ENCODE measurements at regions not wholly inside any gene's neighbourhood (a gene's known extent, or its start where the extent isn't known, plus 50 kb on each side); places are given as distances from the start of the nearest gene placed in this dataset.

DNA sequence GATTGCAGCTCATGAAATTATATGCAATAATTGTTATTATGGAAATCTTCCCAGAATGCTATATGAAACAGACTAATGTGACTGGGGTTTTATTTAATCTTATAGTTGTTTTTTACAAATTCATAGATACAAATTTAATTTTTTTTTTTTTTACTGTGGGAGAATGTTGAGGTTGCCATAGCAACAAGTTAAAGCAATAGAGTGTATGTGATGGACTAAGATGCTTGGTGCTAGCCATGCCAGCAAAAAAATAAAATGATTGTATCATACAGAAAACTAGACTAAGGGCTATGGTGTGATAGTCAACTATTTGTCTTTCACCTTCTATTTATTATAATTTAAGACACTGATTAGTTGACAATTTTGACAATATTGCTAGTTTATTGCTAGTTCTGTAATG lies 163.2 kb upstream of the BLID start:
- POLR2A ChIA-PET = no interaction called here
- Mint-ChIP-seq H3K9me3 (no peaks in the 10 kb centered on the region), H3K4me1 (no peaks in the 10 kb centered on the region), H3K36me3 (no peaks in the 10 kb centered on the region), H3K27ac (no peak overlapping the region), H3K27me3 (no peaks in the 10 kb centered on the region), H3K4me3 (no peak overlapping the region)
- ATAC-seq (ENCODE audit: low read depth) (no peak), DNase-seq (no peak)

DNA sequence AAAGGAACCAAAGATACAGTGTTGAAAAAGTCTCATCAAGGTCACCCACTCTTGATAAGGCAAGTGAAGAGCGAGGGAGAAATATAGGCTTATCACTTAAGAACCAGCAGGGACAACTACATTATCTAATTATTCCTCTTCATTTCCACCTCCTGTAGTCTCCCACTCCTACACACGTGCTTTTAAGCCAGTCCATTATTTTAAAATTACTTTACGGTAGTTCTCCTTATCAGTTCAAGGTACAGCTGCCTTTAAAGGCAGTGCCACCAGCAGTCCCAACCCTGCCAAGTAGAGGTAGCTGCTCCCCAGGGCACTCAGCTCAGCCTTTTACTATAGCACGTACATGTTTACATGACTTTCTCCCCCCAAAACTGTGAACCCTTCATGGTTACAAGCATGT lies 161.5 kb upstream of the BLID start:
- Mint-ChIP-seq H3K27ac (no peak overlapping the region), H3K9me3 (no peaks in the 10 kb centered on the region), H3K27me3 (no peaks in the 10 kb centered on the region), H3K36me3 (no peaks in the 10 kb centered on the region), H3K4me3 (no peak overlapping the region), H3K4me1 (no peaks in the 10 kb centered on the region)
- no peak for DNase-seq
- no peak for ATAC-seq (ENCODE audit: low read depth)
- POLR2A ChIA-PET = no interaction called here

DNA sequence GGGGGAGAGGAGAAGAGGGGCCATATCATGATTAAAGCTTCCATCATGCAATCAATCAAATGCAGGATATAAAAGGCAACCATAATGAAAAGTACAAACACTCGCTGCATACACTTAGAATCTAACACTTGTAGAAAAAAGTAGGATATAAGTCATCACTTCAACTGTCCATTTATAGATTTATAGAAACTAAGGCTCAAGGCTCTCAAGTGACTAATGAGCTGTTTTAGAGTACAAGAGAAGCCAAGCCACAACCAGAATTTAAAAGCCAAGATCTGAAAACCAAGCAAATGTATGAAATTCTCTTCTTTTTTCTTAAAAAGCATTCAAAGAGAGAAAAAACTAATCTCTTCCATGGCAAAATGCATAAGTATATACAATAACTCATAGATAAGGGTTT lies 160.2 kb upstream of the BLID start:
- no peaks in the 10 kb centered on the region for H3K4me1 Mint-ChIP-seq
- DNase-seq (no peak), ATAC-seq (ENCODE audit: low read depth) (no peak)
- H3K9me3 Mint-ChIP-seq = no peaks in the 10 kb centered on the region
- H3K27me3 Mint-ChIP-seq = no peaks in the 10 kb centered on the region
- no peak overlapping the region for H3K27ac Mint-ChIP-seq
- H3K4me3 Mint-ChIP-seq = no peak overlapping the region
- POLR2A ChIA-PET = no interaction called here
- H3K36me3 Mint-ChIP-seq = no peaks in the 10 kb centered on the region

DNA sequence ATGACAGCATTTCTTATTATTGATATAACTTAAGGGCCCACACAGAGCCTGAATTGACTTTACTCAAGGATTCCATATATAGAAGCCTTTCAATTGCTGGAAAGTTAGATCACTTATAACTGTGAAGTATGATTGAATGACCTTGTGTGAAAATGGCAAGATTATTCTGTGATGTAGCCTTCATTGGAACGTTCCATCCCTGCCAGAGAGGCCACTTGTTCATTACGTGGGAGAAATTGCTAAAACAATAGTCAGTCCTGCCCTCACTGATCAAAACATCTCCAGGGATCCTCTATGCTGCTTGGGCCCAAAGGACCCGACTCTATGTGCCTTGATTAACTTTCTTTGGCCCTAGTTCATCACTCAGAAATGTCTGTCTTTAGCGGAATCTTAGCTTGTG lies 159.5 kb upstream of the BLID start:
- H3K9me3 Mint-ChIP-seq = no peaks in the 10 kb centered on the region
- H3K4me1 Mint-ChIP-seq = no peaks in the 10 kb centered on the region
- H3K27ac Mint-ChIP-seq = no peak overlapping the region
- no peak overlapping the region for H3K4me3 Mint-ChIP-seq
- ATAC-seq (ENCODE audit: low read depth) = no peak
- H3K27me3 Mint-ChIP-seq = no peaks in the 10 kb centered on the region
- no peaks in the 10 kb centered on the region for H3K36me3 Mint-ChIP-seq
- POLR2A ChIA-PET = no interaction called here
- no peak for DNase-seq

DNA sequence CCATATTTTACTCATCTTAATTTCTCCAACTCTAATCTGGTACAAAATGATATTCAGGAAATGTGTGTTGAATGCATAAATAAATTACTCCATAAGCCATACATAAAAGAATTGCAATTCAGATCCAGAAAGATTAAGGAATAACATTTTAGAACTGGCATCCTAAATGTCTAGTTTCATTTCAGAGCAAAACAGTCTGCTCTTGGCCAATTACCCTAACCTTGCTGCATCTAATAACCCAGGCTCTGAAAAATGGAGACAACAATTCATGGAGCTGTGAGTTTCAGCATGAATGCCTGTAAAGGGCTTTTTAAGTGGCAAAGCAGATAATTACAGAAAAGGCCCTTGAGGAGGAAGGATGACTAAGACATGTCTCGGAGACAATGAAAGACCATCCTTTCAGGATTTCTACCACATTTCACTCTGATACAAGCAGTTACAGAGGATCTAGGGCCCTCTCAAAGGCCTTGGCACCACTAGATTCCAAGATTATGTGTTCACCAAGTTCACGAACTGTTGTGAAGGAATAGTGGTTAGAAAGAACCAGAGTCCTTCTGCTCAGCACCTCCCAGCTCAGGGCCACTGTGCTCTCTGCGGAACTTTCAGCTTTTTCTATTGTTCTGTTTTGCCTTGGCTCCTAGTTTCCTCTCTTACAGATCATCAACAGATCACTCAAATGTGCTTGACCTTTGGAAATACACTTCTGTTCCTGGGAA lies 157.6 kb upstream of the BLID start:
- no peak overlapping the region for H3K27ac Mint-ChIP-seq
- POLR2A ChIA-PET = no interaction called here
- no peaks in the 10 kb centered on the region for H3K9me3 Mint-ChIP-seq
- ATAC-seq (ENCODE audit: low read depth) = no peak
- H3K27me3 Mint-ChIP-seq = no peaks in the 10 kb centered on the region
- no peaks in the 10 kb centered on the region for H3K4me1 Mint-ChIP-seq
- H3K36me3 Mint-ChIP-seq = no peaks in the 10 kb centered on the region
- DNase-seq = no peak
- H3K4me3 Mint-ChIP-seq = no peak overlapping the region

DNA sequence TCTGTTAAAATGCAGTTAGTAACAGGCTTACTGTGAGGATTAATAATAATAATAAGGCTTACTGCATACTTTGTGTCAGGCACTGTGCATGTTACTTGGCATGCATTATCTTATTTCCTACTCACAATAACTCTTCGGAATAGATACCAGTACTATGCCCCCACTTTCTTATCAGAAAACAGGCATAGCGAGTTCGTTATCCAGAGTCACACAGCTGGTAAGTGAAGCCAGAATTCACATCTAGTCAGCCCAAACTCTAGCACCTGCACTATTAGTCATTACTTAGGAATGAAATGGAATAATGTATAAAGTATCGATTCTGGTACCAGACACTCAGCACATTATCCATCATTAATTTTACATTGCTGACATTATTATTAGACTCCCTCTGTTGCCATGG lies 155.7 kb upstream of the BLID start:
- ATAC-seq (ENCODE audit: low read depth) (no peak), DNase-seq (no peak)
- POLR2A ChIA-PET = no interaction called here
- Mint-ChIP-seq H3K9me3 (no peaks in the 10 kb centered on the region), H3K27me3 (peaks cover 2% of the 10 kb centered on the region), H3K4me1 (no peaks in the 10 kb centered on the region), H3K27ac (no peak overlapping the region), H3K36me3 (no peaks in the 10 kb centered on the region), H3K4me3 (no peak overlapping the region)

DNA sequence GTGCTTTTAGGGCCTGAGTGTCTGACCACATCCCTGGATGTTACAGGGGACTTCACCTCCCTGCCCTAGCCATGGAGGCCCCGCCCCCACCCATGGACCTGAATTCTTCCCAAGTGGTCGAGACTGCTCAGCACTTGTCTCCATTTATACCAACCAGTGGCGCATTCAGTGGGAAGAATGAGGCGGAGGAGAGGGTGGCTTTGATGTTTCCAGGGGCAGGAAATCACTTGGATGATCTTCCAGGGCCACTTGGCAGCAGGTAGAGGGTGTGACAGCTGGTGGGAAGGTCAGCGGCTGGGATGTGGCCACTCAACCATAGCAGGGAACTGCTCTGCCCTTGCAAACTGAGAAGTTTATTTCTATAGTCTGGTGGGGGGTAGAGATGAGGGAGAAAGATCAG lies 155.1 kb upstream of the BLID start:
- H3K4me3 Mint-ChIP-seq = no peak overlapping the region
- POLR2A ChIA-PET = no interaction called here
- DNase-seq = no peak
- H3K27ac Mint-ChIP-seq = no peak overlapping the region
- no peak for ATAC-seq (ENCODE audit: low read depth)
- H3K9me3 Mint-ChIP-seq = no peaks in the 10 kb centered on the region
- H3K36me3 Mint-ChIP-seq = no peaks in the 10 kb centered on the region
- peaks cover 2% of the 10 kb centered on the region for H3K27me3 Mint-ChIP-seq
- no peaks in the 10 kb centered on the region for H3K4me1 Mint-ChIP-seq

DNA sequence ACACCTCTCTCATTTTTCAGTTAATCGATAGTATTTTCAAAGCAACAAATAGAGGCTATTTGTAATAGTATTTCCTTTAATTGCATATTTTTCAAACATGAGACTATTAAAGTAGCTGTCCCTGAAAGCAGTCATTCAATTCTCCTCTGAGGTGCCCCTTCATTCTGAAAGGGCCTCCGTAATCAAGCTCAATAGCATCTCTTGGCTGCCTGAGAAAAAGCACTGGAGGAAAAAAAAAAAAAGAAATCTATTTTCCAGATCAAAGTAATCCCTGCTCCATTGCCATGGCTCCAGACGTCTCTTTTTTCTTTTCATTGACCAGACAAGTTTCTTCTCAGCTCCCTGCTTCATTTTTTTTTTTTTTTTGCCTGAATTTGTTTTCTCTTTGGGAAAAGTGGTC lies 154.5 kb upstream of the BLID start:
- Mint-ChIP-seq H3K27me3 (peaks cover 2% of the 10 kb centered on the region), H3K36me3 (no peaks in the 10 kb centered on the region), H3K9me3 (no peaks in the 10 kb centered on the region), H3K4me1 (no peaks in the 10 kb centered on the region), H3K4me3 (no peak overlapping the region), H3K27ac (no peak overlapping the region)
- POLR2A ChIA-PET = no interaction called here
- DNase-seq (no peak), ATAC-seq (ENCODE audit: low read depth) (no peak)

DNA sequence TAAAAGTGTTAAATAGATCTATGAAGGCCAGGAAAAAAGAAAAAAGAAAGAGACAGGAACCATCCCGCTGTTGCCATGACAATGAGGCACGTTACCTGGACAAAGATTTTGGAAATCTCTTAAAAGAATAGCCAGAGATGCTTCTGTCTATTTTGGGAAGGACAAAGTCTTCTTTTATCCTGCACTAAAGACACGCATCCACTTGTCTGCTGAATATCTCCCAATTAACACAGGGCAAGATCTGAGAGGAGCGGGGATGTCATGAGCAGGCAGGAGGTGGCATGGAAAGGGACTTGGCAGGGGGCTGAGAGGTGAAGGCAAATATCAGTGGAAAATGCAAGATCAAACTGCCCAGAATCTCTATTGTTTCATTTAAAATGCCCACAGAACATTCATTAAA lies 153.8 kb upstream of the BLID start:
- Mint-ChIP-seq H3K36me3 (no peaks in the 10 kb centered on the region), H3K27me3 (peaks cover 2% of the 10 kb centered on the region), H3K27ac (no peak overlapping the region), H3K4me1 (no peaks in the 10 kb centered on the region), H3K4me3 (no peak overlapping the region), H3K9me3 (no peaks in the 10 kb centered on the region)
- POLR2A ChIA-PET = no interaction called here
- DNase-seq = no peak
- ATAC-seq (ENCODE audit: low read depth) = no peak

DNA sequence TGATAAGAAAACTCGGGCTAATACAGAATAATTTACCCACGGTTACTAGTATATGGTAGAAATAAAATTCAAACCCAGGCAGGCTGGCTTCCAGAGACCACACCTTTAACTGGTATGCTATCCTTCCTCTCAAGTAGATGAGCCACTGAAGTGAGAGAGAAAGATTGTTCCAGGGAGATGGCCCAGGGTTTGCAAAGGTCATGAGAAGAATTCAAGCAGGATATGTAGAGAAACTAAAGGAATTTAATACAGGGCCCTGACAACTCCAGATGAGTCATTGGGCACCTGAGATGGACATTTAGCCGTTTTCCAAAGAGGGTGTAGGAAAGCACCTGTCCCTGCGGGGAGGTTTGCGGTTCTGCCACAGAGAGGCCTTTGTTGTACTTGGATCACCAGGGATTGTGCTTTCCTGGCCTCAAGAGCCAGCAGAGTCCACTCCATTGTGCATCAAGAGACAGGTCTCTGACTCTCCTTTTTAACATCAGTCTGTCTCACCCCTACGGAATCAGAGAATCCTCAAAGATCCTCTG lies 152.7 kb upstream of the BLID start:
- Mint-ChIP-seq H3K36me3 (no peaks in the 10 kb centered on the region), H3K27me3 (peaks cover 2% of the 10 kb centered on the region), H3K27ac (no peak overlapping the region), H3K4me1 (no peaks in the 10 kb centered on the region), H3K9me3 (no peaks in the 10 kb centered on the region), H3K4me3 (no peak overlapping the region)
- no peak for ATAC-seq (ENCODE audit: low read depth)
- DNase-seq = no peak
- POLR2A ChIA-PET = no interaction called here

DNA sequence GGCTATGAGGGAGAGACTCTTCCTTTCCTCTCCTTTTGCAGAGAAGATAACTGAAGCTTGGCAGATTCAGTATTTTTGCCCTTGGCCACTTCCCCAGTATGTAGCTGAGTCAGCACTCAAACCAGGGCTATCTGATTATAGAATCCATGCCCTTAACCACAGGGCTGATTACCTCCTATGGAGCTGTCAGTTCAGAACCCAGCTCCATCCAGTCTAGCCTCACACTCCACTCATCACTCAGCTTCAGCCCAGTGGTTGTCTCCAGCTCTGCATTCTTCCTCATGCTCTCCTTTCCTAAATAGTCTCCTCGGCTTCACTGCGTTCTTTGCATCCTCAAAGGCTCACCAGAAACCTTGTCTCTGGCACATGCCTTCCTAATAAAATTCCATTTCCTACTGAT lies 151.6 kb upstream of the BLID start:
- H3K9me3 Mint-ChIP-seq = no peaks in the 10 kb centered on the region
- no peaks in the 10 kb centered on the region for H3K4me1 Mint-ChIP-seq
- peaks cover 2% of the 10 kb centered on the region for H3K27me3 Mint-ChIP-seq
- no peaks in the 10 kb centered on the region for H3K36me3 Mint-ChIP-seq
- POLR2A ChIA-PET = no interaction called here
- H3K27ac Mint-ChIP-seq = no peak overlapping the region
- ATAC-seq (ENCODE audit: low read depth) = no peak
- no peak overlapping the region for H3K4me3 Mint-ChIP-seq
- no peak for DNase-seq

DNA sequence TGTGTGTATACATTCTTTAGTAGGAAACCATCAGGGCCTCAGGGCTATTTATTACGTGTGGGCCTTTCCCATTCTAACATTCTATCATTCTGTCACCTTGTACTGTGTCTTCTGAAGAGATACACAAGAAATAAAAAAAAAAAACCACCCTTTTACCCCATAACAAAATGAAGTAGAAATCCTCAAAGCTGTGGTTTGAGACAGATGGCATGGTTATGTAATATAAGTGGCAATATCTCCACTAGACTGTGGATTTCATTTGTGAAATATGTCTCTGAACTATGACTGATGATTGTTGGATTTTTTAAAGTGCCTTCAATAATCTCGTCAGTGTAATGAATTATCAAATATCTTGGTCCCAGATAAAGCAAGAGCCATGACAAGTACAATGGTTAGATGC lies 150.0 kb upstream of the BLID start:
- ATAC-seq (ENCODE audit: low read depth) (no peak), DNase-seq (no peak)
- Mint-ChIP-seq H3K4me3 (no peak overlapping the region), H3K36me3 (no peaks in the 10 kb centered on the region), H3K27ac (no peak overlapping the region), H3K4me1 (no peaks in the 10 kb centered on the region), H3K9me3 (no peaks in the 10 kb centered on the region), H3K27me3 (peaks cover 2% of the 10 kb centered on the region)
- POLR2A ChIA-PET = no interaction called here

DNA sequence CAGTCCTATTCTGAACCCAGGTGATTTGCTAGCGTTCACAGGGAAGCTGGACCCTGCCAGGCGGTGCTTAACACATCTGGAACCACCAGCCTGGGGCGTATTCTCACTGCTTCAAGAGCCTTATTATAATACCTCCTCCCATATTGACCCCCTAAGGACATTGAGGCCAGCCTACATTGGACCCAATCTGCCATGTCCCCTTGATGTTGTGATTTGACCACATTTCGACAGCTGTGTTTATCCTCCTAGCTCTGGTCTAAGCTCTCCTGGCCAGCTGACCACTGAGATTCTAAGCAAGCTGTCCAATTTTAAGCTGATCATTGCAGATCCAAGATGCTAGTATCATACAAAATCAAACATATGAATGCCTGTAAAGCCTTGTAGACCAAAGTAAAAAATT lies 148.1 kb upstream of the BLID start:
- ATAC-seq (ENCODE audit: low read depth) (no peak), DNase-seq (no peak)
- Mint-ChIP-seq H3K27ac (no peak overlapping the region), H3K36me3 (no peaks in the 10 kb centered on the region), H3K4me3 (no peak overlapping the region), H3K9me3 (no peaks in the 10 kb centered on the region), H3K4me1 (no peaks in the 10 kb centered on the region), H3K27me3 (peaks cover 2% of the 10 kb centered on the region)
- POLR2A ChIA-PET = no interaction called here

DNA sequence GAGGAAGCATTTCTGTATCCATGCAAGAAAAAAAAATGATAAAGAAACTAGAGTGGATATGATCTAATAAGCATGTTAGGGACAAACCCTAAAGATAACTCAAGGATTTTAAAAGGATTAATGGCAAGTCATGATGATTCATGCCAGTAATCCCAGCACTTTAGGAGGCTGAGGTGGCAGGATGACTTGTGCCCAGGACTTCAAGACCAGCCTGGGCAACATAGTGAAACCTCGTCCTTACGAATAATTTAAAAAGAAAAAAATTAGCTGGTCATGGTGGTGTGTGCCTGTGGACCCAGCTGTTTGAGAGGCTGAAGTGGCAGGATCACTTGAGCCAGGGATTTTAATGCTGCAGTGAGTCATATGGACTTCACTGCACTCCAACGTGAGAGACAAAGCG lies 145.5 kb upstream of the BLID start:
- ATAC-seq (ENCODE audit: low read depth) (no peak), DNase-seq (no peak)
- no peak overlapping the region for H3K27ac Mint-ChIP-seq
- H3K27me3 Mint-ChIP-seq = peaks cover 4% of the 10 kb centered on the region
- no peak overlapping the region for H3K4me3 Mint-ChIP-seq
- H3K36me3 Mint-ChIP-seq = no peaks in the 10 kb centered on the region
- H3K4me1 Mint-ChIP-seq = no peaks in the 10 kb centered on the region
- H3K9me3 Mint-ChIP-seq = no peaks in the 10 kb centered on the region
- POLR2A ChIA-PET = no interaction called here
